ENCODE measurements at regions not wholly inside any gene's neighbourhood (a gene's known extent, or its start where the extent isn't known, plus 50 kb on each side); places are given as distances from the start of the nearest gene placed in this dataset.

DNA sequence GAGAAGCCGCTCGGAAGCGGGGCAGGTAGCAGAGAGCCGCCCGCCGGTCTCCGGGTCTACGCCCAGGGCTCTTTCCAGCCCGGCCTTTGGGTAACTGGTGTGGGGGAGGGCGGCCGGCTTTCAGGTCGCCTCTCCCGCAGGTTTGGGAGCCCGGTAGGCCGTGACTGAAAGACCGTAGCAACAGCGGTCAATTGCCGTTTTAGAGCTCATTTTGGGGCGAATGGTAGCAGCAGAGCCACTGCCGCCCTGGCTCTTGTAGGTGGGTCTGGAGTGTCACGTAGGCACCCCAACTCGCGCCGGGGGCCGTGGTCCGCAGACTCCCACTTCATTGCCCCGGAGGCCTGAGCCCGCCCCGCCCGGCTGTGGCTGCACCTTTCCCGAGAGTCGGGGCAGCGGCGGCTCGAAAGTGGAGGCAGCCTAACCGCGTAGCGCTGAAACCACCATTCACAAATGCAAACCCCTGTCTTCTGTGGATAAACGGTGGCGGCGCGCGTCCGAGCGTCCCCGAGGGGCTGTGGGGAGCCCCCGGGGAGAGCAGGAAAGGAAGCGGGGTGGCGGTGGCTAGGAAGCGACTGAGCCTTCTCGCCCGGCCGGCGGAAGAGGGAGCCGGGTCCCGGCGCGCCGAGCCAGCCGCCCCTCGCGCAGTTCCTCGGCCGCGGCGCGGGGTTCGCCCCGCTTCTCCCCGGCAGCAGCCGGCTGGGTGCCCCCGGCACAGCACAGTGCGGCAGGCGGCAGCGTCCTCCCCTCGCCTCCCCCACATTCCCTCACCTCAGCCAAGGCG lies 2185.1 kb upstream of the TENM3 start:
- peaks cover 5 to 8% of the 10 kb centered on the region in 2 experiments; a peak in 3 of 4 replicates for H3K27me3 ChIP-seq (replicated peaks in 1 of 2; ENCODE audit: control insufficient read depth in 2 of 2, insufficient read depth in 2 of 2, low read length in 1 of 2)
- no TSS peak for BruUV-seq (replicated peaks)
- in situ Hi-C loops (cut with MboI) (no loop called here), intact Hi-C loops (cut with micrococcal nuclease; ENCODE audit: unreplicated experiment) (no loop called here)
- ChIA-PET RAD21 (ENCODE audit: unreplicated experiment) (no interaction called here), SMC1A (ENCODE audit: uncharacterized antibody, unreplicated experiment) (no interaction called here), CTCF (no interaction called here), POLR2A (no interaction called here)
- 4% methylated on average over 51 of the region's 77 CpGs for WGBS (ENCODE audit: insufficient coverage, insufficient replicate concordance, low lambda C conversion rate, missing lambda C conversion rate)
- H3K36me3 ChIP-seq (ENCODE audit: control insufficient read depth in 2 of 2, insufficient read depth in 2 of 2, low read length in 1 of 2), result no peaks in the 10 kb centered on the region
- DNase-seq (ENCODE audit: low read depth, low spot score), result no peak
- H3K4me2 ChIP-seq (ENCODE audit: control insufficient read depth, insufficient read depth), result peak overlapping the region; percentile 84
- H3K27ac ChIP-seq (ENCODE audit: control insufficient read depth, insufficient read depth), result peak overlapping the region; percentile 18; the same call in 1 of the 2 replicates
- peak; percentile 77 for ATAC-seq
- no peaks in the 10 kb centered on the region for H3K4me1 ChIP-seq (ENCODE audit: control insufficient read depth, insufficient read depth, low read length)
- H3K79me2 ChIP-seq (ENCODE audit: control insufficient read depth, insufficient read depth, low read length), result no peaks in the 10 kb centered on the region
- TF ChIP-seq CHD4 (IDR thresholded peaks at IDR 0.05) (no peak), RCOR1 (conservative IDR thresholded peaks at IDR 0.05; ENCODE audit: low read depth, low read length) (no peak), SIN3A (IDR thresholded peaks at IDR 0.05; ENCODE audit: low read depth, low read length) (no peak), RB1 (IDR thresholded peaks at IDR 0.05; ENCODE audit: borderline replicate concordance) (no peak), RAD51 (IDR thresholded peaks at IDR 0.05) (no peak), BCL11A (IDR thresholded peaks at IDR 0.05; ENCODE audit: low read depth, low read length) (no peak), USF1 (IDR thresholded peaks at IDR 0.05; ENCODE audit: borderline replicate concordance, extremely low read length, insufficient read depth, low read depth, low read length) (no peak), CHD1 (IDR thresholded peaks at IDR 0.05; ENCODE audit: low read depth, low read length) (no peak), SUZ12 (IDR thresholded peaks at IDR 0.05; ENCODE audit: unreplicated experiment) (no peak), NRF1 (conservative IDR thresholded peaks at IDR 0.05; ENCODE audit: low read depth, low read length) (no peak), MLLT1 (IDR thresholded peaks at IDR 0.05) (no peak)
- H3K4me3 ChIP-seq, result peak overlapping the region; percentile 58; the same call in 1 of the 2 replicates
- H2AFZ ChIP-seq (ENCODE audit: control insufficient read depth, low read depth, low read length), result peak overlapping the region; percentile 13
- no peaks in the 10 kb centered on the region for H3K9me3 ChIP-seq (replicated peaks; ENCODE audit: control insufficient read depth, insufficient read depth, low read length)
- no peaks in the 10 kb centered on the region for H4K20me1 ChIP-seq (ENCODE audit: control insufficient read depth, insufficient read depth)
- H3K9ac ChIP-seq (ENCODE audit: control insufficient read depth, insufficient read depth, low read length), result no peak overlapping the region
- no peak for FAIRE-seq

Measured in GM12878 (cell line).